ENCODE measurements at regions not wholly inside any gene's neighbourhood (a gene's known extent, or its start where the extent isn't known, plus 50 kb on each side); places are given as distances from the start of the nearest gene placed in this dataset.

- DNase-seq (ENCODE audit: low spot score), result no peak
- in situ Hi-C loops (cut with MboI; ENCODE audit: low sequenced_read_pairs, unreplicated experiment), result no loop called here
- TF ChIP-seq, protein P1, sequence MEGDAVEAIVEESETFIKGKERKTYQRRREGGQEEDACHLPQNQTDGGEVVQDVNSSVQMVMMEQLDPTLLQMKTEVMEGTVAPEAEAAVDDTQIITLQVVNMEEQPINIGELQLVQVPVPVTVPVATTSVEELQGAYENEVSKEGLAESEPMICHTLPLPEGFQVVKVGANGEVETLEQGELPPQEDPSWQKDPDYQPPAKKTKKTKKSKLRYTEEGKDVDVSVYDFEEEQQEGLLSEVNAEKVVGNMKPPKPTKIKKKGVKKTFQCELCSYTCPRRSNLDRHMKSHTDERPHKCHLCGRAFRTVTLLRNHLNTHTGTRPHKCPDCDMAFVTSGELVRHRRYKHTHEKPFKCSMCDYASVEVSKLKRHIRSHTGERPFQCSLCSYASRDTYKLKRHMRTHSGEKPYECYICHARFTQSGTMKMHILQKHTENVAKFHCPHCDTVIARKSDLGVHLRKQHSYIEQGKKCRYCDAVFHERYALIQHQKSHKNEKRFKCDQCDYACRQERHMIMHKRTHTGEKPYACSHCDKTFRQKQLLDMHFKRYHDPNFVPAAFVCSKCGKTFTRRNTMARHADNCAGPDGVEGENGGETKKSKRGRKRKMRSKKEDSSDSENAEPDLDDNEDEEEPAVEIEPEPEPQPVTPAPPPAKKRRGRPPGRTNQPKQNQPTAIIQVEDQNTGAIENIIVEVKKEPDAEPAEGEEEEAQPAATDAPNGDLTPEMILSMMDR (IDR thresholded peaks at IDR 0.05; ENCODE audit: borderline replicate concordance, control extremely low read depth, extremely low read depth, insufficient read depth, missing control alignments), result no peak
Measured at GRCh38 chr12:125229878-125230530, 164.8 kb downstream of the AACS start.

GRCh38 chr12:125233319-125233718, 168.1 kb downstream of the AACS start:
- TF ChIP-seq, protein P1 (IDR thresholded peaks at IDR 0.05; ENCODE audit: borderline replicate concordance, control extremely low read depth, extremely low read depth, insufficient read depth, missing control alignments), result no peak
- no peak for DNase-seq (ENCODE audit: low spot score)
- in situ Hi-C loops (cut with MboI; ENCODE audit: low sequenced_read_pairs, unreplicated experiment), result no loop called here

- in situ Hi-C loops (cut with MboI; ENCODE audit: low sequenced_read_pairs, unreplicated experiment), result no loop called here
Measured at GRCh38 chr12:125239563-125239962, 174.3 kb downstream of the AACS start.

GRCh38 chr12:125240717-125241116, 175.5 kb downstream of the AACS start:
- TF ChIP-seq, protein P1 (IDR thresholded peaks at IDR 0.05; ENCODE audit: borderline replicate concordance, control extremely low read depth, extremely low read depth, insufficient read depth, missing control alignments), result no peak
- no peak for DNase-seq (ENCODE audit: low spot score)
- in situ Hi-C loops (cut with MboI; ENCODE audit: low sequenced_read_pairs, unreplicated experiment), result no loop called here

More at GRCh38 chr12:125239563-125239962, 174.3 kb downstream of the AACS start:
- DNase-seq (ENCODE audit: low spot score), result no peak
- TF ChIP-seq, protein P1 (IDR thresholded peaks at IDR 0.05; ENCODE audit: borderline replicate concordance, control extremely low read depth, extremely low read depth, insufficient read depth, missing control alignments), result no peak

DNA sequence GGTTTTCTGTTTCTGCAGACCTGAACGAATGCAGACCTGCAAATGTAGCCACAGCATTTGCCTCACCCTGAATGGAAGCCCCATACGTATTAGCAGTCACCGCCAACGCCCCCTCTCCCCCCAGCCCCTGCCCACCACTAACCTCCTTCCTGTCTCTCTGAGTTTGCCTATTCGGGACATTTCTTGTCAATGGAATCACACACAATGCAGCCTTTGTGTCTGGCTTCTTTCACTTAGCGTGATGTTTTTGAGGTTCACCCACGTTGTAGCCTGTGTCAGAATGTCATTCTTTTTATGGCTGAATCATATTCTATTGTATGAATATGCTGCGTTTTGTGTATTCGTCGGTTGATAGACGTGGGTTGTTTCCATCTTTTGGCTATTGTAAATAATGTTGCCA, 178.6 kb downstream of the AACS start:
- no peak for DNase-seq (ENCODE audit: low spot score)
- in situ Hi-C loops (cut with MboI; ENCODE audit: low sequenced_read_pairs, unreplicated experiment), result no loop called here
- TF ChIP-seq, protein P1 (IDR thresholded peaks at IDR 0.05; ENCODE audit: borderline replicate concordance, control extremely low read depth, extremely low read depth, insufficient read depth, missing control alignments), result no peak

DNA sequence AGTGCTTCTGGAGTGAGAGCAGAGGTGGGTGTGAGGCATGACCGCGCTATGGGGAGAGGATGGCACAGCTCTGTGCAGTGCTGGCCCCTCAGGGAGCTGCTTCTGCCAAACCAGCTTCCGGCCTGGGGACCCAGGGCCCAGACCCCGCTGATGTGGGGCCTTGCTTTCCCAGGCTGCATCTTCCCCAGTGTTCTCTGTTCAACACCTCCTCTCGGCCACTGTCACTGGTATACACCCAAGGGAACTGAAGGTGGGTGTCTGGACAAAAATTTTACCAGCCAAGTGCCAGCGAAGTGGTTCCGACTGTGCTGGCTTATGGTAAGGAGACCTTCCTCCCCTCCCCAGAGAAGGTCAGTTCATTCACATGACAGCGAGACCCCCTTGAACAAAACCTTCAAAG, 179.1 kb downstream of the AACS start:
- in situ Hi-C loops (cut with MboI; ENCODE audit: low sequenced_read_pairs, unreplicated experiment), result no loop called here

More for the DNA sequence above, 179.1 kb downstream of the AACS start:
- TF ChIP-seq, protein P1 (IDR thresholded peaks at IDR 0.05; ENCODE audit: borderline replicate concordance, control extremely low read depth, extremely low read depth, insufficient read depth, missing control alignments), result no peak
- DNase-seq (ENCODE audit: low spot score), result no peak

Data from GM13976 (cell line).